GM21717 (cell line): ENCODE measurements at regions not wholly inside any gene's neighbourhood (a gene's known extent, or its start where the extent isn't known, plus 50 kb on each side); places are given as distances from the start of the nearest gene placed in this dataset.

ENCODE experiments used
- ATAC-seq: cut with Tn5 transposase; IDR thresholded peaks from one replicate; pipeline ENCODE4 v1.9.1; 2021; ENCODE audit warnings: mild to moderate bottlenecking, moderate library complexity; ENCODE audit not compliant: unreplicated experiment

- ATAC-seq = no peak
Observed at GRCh38 chr5:120386981-120387380, 77.1 kb upstream of the PRR16 start.

DNA sequence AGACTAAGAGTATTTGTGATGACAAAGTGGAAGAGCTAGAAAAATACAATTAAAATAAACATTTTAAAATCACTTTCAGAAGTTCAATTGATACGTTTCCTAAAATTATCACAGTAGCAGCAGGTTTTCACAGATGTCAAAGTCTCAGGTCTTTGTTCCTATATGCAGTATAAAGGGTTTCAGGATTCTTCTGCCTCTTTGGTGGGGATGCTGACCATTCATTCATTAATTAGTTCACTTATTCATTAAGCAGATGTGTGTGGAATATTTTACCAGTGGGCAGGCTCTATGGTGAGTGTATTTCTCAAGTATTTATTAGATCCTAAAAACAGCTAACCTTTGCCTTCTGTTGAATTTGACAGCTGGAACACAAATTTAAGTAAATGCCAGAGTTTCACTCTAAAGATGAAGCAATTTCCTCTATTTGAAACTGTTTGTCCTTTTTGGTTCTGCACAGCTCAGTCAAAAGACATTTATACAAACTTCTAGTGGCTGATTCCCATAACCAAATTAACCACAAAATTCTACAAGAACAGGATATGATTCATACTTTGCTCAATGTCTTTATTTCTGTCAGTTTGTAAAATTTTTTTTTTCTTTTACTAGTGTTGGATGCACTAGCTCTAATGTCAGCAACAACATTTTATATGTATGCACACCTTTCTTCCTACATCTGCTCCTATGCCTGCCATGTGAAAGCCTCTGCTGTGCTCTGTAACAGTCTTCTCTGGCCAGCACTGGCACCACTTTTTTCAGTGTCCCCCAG is 75.9 kb upstream of the PRR16 start:
- ATAC-seq = peak; percentile 76

- ATAC-seq = no peak
Observed at GRCh38 chr5:120394259-120394658, 69.8 kb upstream of the PRR16 start.

DNA sequence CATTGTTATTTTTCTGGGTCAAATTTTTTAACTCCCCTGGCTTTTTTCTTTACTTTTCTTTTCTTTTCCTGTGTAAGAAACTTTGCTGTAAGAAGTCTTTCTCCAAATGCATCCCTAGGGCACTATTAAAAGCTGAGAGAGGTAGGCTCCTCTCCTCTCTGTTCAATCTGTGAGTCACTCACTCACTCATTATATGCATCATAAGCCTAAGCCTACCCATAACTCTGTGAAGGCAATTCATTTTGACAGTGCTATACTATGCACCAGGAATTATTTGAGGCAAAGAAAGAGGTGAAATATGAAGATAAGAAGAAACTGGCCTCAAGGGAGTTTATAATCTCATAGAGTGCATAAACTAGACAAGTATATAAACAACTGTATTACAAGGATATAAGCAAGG is 67.9 kb upstream of the PRR16 start:
- ATAC-seq = no peak

GRCh38 chr5:120400356-120400755 is 63.7 kb upstream of the PRR16 start:
- ATAC-seq = no peak

DNA sequence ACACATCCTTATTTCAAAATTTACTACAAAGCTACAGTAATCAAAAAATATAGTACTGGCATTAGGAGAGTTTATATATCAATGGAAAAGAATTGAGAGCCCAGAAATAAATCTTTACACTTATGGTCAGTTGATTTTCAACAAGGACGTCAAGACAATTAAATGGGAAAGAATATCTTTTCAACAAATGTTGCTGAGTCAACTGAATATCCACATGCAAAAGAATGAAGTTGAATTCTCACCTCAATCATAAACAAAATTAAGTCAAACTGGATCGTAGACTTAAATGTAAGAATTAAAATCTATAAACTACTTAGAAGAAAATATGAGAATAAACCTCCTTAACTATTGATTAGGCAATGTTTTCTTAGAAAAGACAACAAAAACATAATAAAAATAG is 61.5 kb upstream of the PRR16 start:
- ATAC-seq = no peak

DNA sequence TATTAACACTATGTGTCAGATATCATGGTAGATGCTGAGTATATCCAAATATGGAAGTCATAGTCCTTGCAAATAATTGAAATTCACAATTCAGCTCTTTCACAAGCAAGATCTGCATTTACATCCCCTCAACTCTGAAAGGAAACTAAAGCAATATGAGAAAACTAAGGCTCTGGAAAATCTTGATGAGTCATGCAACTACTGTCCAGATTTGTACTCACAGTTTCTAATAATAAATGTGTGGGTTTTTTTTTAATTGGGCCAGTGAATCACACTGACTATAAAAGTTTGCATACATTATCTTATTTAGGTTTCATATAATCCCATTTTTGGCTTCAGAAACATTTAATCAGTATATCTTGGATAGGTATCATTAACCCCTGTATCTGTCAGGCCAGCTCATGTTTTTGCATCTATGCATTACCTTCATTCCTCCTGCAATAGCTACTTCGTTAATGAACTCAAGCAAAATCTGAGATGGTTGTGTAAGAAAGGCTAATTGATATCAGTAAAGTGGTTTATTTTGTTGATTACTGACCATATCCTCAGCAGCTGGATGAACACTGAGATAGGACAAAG is 58.7 kb upstream of the PRR16 start:
- peak; percentile 53 for ATAC-seq

GRCh38 chr5:120405923-120406322 is 58.2 kb upstream of the PRR16 start:
- peak; percentile 44 for ATAC-seq

- no peak for ATAC-seq
Observed at GRCh38 chr5:120413686-120414085, 50.4 kb upstream of the PRR16 start.
